ENCODE measurements at regions not wholly inside any gene's neighbourhood (a gene's known extent, or its start where the extent isn't known, plus 50 kb on each side); places are given as distances from the start of the nearest gene placed in this dataset.
"Not testable (repeated sequence)": the region's sequence is repeated elsewhere in the genome, so short reads cannot be mapped to it uniquely, and the experiment has no call there.

- FAIRE-seq, result no peak
Observed at GRCh38 chr2:22035361-22035830, 911.6 kb downstream of the TDRD15 start.

- no peak for FAIRE-seq
Observed at GRCh38 chr2:22037274-22037673, 913.5 kb downstream of the TDRD15 start.

GRCh38 chr2:22043784-22044183 lies 920.0 kb downstream of the TDRD15 start:
- no peak for FAIRE-seq

- FAIRE-seq, result no peak
Observed at GRCh38 chr2:22055784-22056620, 932.2 kb downstream of the TDRD15 start.

- no peak for FAIRE-seq
Observed at GRCh38 chr2:22056621-22057132, 932.9 kb downstream of the TDRD15 start.

GRCh38 chr2:22062679-22063078 lies 938.9 kb downstream of the TDRD15 start:
- no peak for FAIRE-seq

- FAIRE-seq, result no peak
Observed at GRCh38 chr2:22076454-22076853, 952.7 kb downstream of the TDRD15 start.

- FAIRE-seq, result no peak
Observed at GRCh38 chr2:22078701-22079100, 954.9 kb downstream of the TDRD15 start.

GRCh38 chr2:22079583-22079982 lies 955.8 kb downstream of the TDRD15 start:
- no peak for FAIRE-seq

- no peak for FAIRE-seq
Observed at GRCh38 chr2:22086726-22087125, 963.0 kb downstream of the TDRD15 start.

- not testable (repeated sequence) for FAIRE-seq
Observed at GRCh38 chr2:22103617-22104016, 979.8 kb downstream of the TDRD15 start.

GRCh38 chr2:22110244-22110651 lies 986.5 kb downstream of the TDRD15 start:
- FAIRE-seq, result no peak

- FAIRE-seq, result no peak
Observed at GRCh38 chr2:22124003-22124402, 1000.2 kb downstream of the TDRD15 start.

GRCh38 chr2:22126106-22126505 lies 1002.3 kb downstream of the TDRD15 start:
- no peak for FAIRE-seq

GRCh38 chr2:22126978-22127377 lies 1003.2 kb downstream of the TDRD15 start:
- FAIRE-seq, result no peak

GRCh38 chr2:22134421-22134820 lies 1010.7 kb downstream of the TDRD15 start:
- FAIRE-seq, result no peak

- FAIRE-seq, result no peak
Observed at GRCh38 chr2:22136446-22136845, 1012.7 kb downstream of the TDRD15 start.

- no peak for FAIRE-seq
Observed at GRCh38 chr2:22143840-22144239, 1020.1 kb downstream of the TDRD15 start.

GRCh38 chr2:22153931-22154613 lies 1030.3 kb downstream of the TDRD15 start:
- FAIRE-seq, result no peak

- FAIRE-seq, result not testable (repeated sequence)
Observed at GRCh38 chr2:22156661-22157060, 1032.9 kb downstream of the TDRD15 start.

GRCh38 chr2:22167256-22167655 lies 1043.5 kb downstream of the TDRD15 start:
- no peak for FAIRE-seq

- FAIRE-seq, result no peak
Observed at GRCh38 chr2:22175003-22175402, 1051.2 kb downstream of the TDRD15 start.

- no peak for FAIRE-seq
Observed at GRCh38 chr2:22185251-22185650, 1061.5 kb downstream of the TDRD15 start.

GRCh38 chr2:22186261-22186828 lies 1062.6 kb downstream of the TDRD15 start:
- not testable (repeated sequence) for FAIRE-seq

Data from A204.1 (cell line).